Upper lobe of right lung (tissue), 1 donor: ENCODE measurements at regions not wholly inside any gene's neighbourhood (a gene's known extent, or its start where the extent isn't known, plus 50 kb on each side); places are given as distances from the start of the nearest gene placed in this dataset.

Experiments
- ATAC-seq: fragments of 200-7000 bp; cut with Tn5 transposase; one replicate; pipeline ENCODE4 v1.9.1; 2020; ENCODE audit warnings: mild to moderate bottlenecking, moderate library complexity
- DNase-seq: peaks from one replicate; pipeline ENCODE4 v3.0.0-alpha.2; 2020
- H3K27ac ChIP-seq: fragments of 200-600 bp; one replicate; pipeline ENCODE4 v1.8.0; 2022
- H3K27me3 ChIP-seq: fragments of 200-600 bp; one replicate; pipeline ENCODE4 v1.8.0; 2022; ENCODE audit warnings: mild to moderate bottlenecking
- H3K36me3 ChIP-seq: fragments of 200-600 bp; one replicate; pipeline ENCODE4 v1.8.0; 2022
- H3K4me1 ChIP-seq: fragments of 200-600 bp; one replicate; pipeline ENCODE4 v1.8.0; 2022
- H3K4me3 ChIP-seq: fragments of 200-600 bp; one replicate; pipeline ENCODE4 v1.8.0; 2022; ENCODE audit warnings: mild to moderate bottlenecking
- H3K9me3 ChIP-seq: fragments of 200-600 bp; one replicate; pipeline ENCODE4 v1.8.0; 2022
- CTCF ChIP-seq: fragments of 200-600 bp; IDR thresholded peaks from one replicate; pipeline ENCODE4 v1.8.0; 2022; ENCODE audit warnings: antibody characterized with exemption
- intact Hi-C: fragments of 100-400 bp; cut with DNase I; formaldehyde crosslinking; loops from one replicate; pipeline ENCODE4 v1.11.0; 2022
- donor health status: DM: no; HTN: yes; CAD: no; lungs with severe emphysema.

DNA sequence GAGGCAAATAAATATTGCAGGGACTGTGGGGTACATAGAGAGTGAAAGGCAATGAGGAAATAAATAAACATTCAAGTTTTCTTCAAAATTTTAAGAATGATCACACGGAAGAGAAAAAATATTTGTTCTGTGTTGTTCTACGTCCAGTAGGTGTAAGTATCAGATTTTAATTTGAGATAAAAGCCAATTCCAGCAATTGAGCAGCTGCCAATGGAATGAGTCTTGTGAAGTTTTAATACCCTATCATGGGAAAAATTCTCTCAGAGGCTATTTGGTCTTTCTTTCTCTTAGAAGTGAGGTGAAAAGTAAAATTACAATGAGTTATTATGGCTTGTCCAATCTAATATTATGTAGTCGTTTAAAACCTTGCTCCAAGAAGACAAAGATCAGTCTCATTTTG, 195.7 kb upstream of the CITED2 start:
- H3K27ac ChIP-seq: no peak overlapping the region
- intact Hi-C loops: no loop called here
- no peaks in the 10 kb centered on the region for H3K9me3 ChIP-seq
- DNase-seq (no peak), ATAC-seq (no peak)
- H3K4me3 ChIP-seq: no peak overlapping the region
- no peaks in the 10 kb centered on the region for H3K27me3 ChIP-seq
- no peak for TF ChIP-seq CTCF
- no peaks in the 10 kb centered on the region for H3K36me3 ChIP-seq
- H3K4me1 ChIP-seq: peaks cover 12% of the 10 kb centered on the region

- H3K27ac ChIP-seq: no peak overlapping the region
- no peaks in the 10 kb centered on the region for H3K36me3 ChIP-seq
- H3K9me3 ChIP-seq: no peaks in the 10 kb centered on the region
- DNase-seq: no peak
- TF ChIP-seq CTCF: no peak
- ATAC-seq: no peak
- no peaks in the 10 kb centered on the region for H3K27me3 ChIP-seq
- no peak overlapping the region for H3K4me3 ChIP-seq
- intact Hi-C loops: no loop called here
- H3K4me1 ChIP-seq: peaks cover 12% of the 10 kb centered on the region
These were observed 195.1 kb upstream of the CITED2 start for GRCh38 chr6:139569566-139569965.

DNA sequence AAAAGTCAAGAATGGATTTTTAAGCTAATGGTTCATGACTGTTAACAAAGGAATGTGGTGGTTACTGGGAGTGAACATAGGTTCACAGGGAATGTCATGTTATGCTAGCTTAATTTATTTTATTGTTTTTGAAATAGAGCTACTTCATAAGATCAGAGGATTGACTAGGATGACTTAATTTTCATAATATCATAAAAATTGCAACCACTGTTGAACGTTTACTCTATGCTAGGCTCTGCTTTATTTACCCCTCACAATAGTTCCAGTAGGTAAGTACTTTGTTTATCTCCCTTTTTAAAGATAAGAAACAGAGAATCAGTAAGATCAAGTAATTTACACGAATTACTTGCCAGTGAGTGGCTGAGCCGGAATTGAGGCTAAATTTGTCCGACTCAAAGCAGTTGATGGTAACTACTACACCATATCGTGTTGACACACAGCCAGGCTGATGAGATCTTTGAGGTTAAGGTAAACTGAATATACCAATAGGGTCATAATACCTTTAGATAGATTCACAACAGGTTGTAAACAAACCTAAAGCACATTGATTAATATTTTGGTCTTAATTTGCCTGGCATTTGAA, 194.6 kb upstream of the CITED2 start:
- TF ChIP-seq CTCF: no peak
- Histone ChIP-seq H3K27ac (no peak overlapping the region), H3K4me3 (no peak overlapping the region), H3K4me1 (peaks cover 12% of the 10 kb centered on the region), H3K36me3 (no peaks in the 10 kb centered on the region), H3K9me3 (no peaks in the 10 kb centered on the region), H3K27me3 (no peaks in the 10 kb centered on the region)
- ATAC-seq (peak; percentile 36), DNase-seq (no peak)
- intact Hi-C loops: no loop called here

DNA sequence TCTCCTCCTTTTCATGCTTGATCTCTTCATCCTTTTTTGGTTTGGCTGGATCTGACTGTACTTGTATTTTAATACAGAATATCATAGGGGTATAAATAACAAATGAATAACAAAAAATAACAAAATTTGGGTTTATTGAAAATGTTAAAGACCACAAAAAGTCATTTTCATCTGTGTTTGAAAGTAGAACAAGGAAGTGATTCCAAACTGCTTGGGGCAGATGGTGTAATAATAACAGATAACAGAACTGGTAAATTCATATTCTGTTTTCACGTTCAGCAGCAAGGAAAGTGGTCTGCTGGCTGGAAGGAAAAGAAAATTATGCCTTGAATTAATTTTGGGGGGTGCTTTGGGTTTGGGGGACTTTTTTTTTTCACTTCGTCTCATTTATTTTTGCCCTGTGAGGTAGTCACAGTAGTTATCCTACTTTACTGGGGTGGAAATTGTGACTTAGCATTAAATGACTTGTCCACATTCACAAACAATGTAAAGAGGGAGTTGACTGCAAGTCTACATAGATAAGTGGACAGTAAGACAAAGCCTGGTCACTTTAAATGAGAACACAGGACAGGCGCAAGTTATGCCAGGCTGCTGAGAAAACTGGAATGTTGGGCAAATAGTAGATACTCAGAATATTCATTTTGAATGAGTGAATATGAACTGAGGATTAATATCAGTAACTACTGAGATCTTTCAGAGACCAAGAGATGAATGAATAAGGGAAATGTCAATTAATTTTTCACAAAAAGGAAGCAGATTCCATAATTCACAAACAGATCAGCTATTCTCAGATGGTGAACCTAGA, 193.9 kb upstream of the CITED2 start:
- DNase-seq (no peak), ATAC-seq (no peak)
- Histone ChIP-seq H3K9me3 (no peaks in the 10 kb centered on the region), H3K27ac (no peak overlapping the region), H3K4me1 (peaks cover 12% of the 10 kb centered on the region), H3K4me3 (no peak overlapping the region), H3K27me3 (no peaks in the 10 kb centered on the region), H3K36me3 (no peaks in the 10 kb centered on the region)
- no peak for TF ChIP-seq CTCF
- intact Hi-C loops: no loop called here

DNA sequence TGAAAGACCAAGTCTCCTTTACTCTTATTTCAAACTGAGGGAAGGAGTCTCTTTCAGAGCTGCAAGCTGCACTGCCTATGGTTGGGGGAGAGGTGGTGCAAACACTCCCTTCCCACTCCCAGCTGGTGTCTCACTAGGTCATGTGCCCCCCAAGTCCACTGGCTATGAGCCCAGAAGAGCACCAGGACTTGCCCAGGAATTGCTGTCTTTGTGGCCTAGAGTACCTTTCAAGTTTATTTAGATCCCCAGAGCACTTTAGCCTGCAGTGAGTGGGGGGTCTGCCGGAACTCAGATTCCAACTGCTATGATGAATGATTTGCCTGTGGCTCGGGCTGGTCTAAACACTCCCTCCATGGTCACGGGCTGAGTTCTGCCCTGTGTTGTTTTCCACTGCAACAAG, 192.6 kb upstream of the CITED2 start:
- intact Hi-C loops: no loop called here
- no peak overlapping the region for H3K27ac ChIP-seq
- no peak for TF ChIP-seq CTCF
- ATAC-seq (no peak), DNase-seq (no peak)
- no peak overlapping the region for H3K4me3 ChIP-seq
- no peaks in the 10 kb centered on the region for H3K27me3 ChIP-seq
- H3K4me1 ChIP-seq: peaks cover 12% of the 10 kb centered on the region
- no peaks in the 10 kb centered on the region for H3K36me3 ChIP-seq
- H3K9me3 ChIP-seq: no peaks in the 10 kb centered on the region
